HG02571 (cell line): ENCODE measurements at regions not wholly inside any gene's neighbourhood (a gene's known extent, or its start where the extent isn't known, plus 50 kb on each side); places are given as distances from the start of the nearest gene placed in this dataset.
"Not testable (repeated sequence)": the region's sequence is repeated elsewhere in the genome, so short reads cannot be mapped to it uniquely, and the experiment has no call there.

Source experiments
- ATAC-seq: cut with Tn5 transposase; IDR thresholded peaks from one replicate; pipeline ENCODE4 v1.9.1; 2021; ENCODE audit warnings: mild to moderate bottlenecking, moderate library complexity; ENCODE audit not compliant: unreplicated experiment

DNA sequence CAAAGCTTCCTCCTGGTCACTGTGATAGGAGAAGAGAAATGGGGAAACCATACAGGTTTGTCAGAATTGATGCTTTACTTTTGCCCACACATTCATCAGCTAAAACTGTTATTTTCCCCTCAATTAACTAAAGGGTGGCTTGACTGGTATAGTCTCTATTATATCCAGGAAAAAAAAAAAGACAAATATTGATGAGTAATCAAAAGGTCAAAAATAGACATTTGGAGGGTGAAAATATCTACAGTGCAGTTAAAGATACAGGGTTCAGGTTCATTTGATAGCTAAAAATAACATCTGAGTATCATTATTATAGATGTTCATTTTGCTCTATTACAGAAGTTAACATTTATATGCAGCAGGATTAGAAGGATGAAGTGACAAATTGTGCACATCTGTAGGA is 577.6 kb upstream of the FAM98A start:
- no peak for ATAC-seq

DNA sequence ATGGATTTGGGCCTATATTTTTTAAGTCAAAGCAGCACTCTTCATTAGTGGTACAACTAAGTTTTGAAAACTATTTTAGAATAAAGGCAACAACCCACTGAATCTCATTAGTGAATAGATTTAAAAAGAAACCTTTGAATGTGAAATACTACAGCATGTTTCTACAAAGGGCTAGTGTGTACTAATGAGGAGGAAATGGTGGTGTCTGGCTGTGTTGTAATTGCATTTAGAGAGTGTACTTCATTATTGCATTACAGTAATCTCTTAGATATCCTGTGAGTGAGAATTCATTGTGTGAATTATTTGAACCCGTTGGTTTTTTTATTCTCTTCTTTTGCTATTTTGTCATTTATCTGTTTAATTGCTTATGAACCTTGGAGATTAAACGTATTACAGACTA is 575.4 kb upstream of the FAM98A start:
- ATAC-seq, result no peak

DNA sequence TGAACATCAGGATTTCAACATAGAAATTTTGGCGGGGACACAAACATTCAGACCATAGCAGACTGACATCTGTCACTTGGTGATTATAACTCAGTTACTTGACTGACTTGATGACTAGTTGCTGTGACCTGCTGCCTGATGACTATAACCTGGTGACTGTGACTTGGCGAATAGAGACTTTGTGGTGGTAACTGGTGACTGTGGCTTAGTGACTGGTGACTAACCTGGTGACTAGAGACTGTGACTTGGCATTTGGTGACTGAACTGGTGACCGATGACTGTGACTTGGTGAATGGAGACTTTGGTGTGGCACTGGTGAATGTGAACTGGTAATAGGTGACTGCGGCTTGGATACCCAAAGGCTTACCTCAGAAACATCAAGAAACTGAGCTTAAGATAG is 563.1 kb upstream of the FAM98A start:
- no peak for ATAC-seq

DNA sequence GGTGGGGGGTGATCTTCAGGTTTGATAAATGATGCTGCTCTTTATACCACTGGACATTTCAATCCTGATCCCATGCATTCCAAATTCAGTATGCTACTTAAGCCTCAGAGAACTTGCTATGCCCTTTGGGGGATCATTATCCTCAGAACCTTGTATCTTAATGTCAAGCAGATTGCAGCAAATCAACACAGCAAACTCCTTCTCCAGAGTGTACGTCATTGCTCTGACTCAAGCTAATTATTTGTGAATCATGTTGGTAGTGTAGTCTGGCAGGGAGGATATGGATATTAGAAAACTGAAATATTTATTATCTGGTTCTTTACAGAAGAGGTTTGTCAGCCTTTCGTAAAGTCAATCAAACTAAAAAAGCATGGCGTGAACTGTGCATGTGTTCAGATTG is 562.5 kb upstream of the FAM98A start:
- no peak for ATAC-seq

DNA sequence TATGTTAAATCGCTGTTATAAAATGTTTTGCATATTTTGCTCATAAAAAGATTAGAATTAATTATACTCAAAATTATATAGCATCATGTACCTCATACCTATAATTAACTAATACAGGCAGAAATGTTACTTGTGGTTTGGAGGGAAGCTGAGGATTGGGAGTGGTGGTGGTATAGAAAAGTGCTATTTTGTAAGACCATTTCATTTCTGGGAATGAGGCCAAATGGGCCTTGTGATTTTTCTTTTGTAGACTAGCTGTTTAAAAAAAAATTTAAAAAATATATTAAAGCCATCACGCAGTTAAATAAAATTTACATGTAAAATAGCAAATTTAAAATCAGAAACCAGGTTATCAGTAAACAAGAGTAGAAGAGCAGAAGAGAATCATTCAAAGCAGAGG is 560.8 kb upstream of the FAM98A start:
- ATAC-seq, result no peak

DNA sequence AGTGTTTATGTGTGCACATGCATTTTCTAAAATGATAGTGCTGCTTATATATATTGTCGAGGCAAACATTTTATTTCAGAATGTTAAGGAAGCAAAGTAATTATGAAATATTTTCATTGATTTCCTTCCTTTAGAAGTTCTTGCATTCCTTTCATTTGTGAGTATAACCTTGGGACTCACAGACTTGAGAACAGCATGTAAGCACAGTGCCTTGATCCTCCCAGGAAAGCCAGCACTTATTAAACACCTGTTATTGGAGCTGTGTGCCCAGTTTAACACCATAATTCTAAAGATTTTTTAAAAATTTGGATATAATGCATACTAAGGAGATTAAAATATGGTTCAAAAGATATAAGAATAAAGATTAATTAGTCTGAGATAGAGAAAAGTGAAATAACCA is 554.4 kb upstream of the FAM98A start:
- ATAC-seq, result no peak

DNA sequence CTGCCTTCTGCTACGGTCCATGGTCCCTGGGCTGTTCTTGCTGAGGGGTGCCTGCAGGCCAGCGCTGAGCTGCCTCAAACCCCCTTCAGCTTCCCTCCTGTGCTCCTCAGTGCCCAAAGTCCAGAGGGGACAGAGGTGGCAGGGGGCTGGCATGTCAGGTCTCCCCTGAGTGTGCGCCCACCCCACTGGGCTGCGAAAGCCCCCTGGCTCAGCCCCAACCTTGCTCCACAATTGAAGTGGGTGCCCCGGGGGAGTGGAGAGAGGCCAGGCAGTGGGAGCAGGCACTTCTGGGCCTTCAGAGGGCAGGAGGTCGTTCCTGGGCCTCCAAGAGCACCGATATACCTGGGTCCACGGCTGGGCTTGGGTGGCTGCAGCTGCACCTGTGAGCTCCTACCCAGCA is 548.7 kb upstream of the FAM98A start:
- no peak for ATAC-seq

DNA sequence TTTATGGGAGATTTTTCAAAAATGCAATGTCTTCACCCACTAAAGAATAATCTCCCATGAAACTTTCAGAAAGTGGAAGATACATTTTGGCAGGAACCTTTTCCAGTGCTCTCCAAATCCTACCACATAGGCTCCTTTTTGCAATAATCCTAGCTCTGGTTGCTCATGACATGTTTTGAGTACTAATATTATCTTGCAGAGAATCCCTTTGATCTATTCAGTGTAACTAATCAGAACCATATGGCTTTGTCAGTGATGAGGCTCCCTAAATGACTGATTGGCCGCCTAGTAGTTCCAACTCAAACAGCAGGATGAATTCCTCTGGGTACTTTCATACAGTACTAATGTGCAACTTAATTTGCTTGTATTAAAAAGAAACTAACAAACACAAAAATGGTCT is 544.0 kb upstream of the FAM98A start:
- ATAC-seq, result no peak

DNA sequence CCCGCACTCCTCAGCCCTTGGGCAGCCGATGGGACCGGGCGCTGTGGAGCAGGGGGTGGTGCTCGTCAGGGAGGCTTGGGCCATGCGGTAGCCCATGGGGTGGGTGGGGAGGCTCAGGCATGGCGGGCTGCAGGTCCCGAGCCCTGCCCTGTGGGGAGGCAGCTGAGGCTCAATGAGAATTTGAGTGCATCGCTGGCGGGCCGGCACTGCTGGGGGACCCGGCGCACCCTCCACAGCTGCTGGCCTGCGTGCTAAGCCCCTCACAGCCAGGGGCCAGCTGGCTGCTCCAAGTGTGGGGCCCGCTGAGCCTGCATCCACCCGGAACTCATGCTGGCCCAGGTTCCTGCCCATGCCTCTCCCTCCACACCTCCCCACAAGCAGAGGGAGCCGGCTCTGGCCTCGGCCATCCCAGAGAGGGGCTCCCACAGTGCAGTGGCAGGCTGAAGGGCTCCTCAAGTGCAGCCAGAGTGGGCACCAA is 543.5 kb upstream of the FAM98A start:
- not testable (repeated sequence) for ATAC-seq

DNA sequence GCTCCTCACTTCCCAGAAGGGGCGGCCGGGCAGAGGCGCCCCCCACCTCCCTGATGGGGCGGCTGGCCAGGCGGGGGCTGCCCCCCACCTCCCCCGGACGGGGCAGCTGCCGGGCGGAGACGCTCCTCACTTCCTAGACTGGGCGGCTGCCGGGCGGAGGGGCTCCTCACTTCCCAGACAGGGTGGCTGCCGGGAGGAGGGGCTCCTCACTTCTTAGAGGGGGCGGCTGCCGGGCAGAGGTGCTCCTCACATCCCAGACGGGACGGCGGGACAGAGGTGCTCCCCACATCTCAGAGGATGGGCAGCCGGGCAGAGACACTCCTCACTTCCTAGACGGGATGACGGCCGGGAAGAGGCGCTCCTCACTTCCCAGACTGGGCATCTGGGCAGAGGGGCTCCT is 534.0 kb upstream of the FAM98A start:
- ATAC-seq, result not testable (repeated sequence)

DNA sequence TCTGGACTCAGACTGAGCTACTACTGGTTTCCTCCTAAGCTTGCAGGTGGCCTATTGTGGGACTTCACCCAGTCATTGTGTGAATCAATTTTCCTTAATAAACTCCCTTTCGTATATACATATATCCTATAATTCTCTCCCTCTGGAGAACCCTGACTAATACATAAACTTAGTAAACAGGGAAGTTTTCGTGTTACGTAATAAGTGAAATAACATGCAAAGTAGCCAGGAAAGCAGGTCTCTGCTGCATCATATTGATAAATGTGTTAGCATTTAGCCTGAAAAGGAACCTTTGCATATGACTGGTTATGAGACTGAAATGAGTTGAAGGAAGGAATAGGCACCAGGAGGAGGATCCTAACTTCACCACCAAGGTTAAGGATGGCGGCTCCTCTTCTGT is 527.2 kb upstream of the FAM98A start:
- no peak for ATAC-seq

DNA sequence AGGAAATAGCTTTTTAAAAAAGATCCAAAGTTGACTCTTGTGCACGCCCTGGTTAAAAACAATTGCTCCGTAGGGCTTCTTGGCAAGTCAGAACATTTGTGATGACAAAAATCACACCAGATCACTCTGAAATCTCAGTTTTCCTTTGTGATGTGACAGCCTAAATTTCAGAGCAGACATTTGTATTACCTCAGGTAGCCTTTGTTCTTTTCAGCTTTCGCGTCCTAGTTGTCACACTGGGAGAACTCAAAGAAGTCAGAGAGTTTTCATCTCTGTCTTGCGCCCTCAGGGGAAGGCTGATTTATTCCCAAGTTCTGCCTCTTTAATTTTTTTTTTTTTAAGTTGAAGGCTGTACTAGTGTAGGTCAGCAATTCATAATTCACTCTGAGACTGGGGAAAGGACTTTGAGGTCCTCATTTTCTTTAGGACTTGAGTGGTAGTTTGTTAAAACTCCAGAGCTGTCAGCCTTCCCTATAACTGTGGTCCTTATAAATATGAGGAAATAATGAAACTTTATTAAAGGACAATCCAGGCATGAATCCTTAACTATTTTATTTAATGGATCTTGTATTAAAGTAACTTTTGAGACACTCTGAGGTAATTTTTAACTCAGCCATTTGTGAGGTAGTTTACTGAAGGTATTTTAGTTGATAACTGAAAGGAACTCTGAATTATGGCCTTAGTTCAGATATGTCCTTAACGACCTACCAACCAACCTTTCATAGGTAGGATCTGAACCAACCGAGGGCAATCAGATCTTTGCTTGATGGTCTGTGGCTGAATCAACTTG is 525.1 kb upstream of the FAM98A start:
- no peak for ATAC-seq

DNA sequence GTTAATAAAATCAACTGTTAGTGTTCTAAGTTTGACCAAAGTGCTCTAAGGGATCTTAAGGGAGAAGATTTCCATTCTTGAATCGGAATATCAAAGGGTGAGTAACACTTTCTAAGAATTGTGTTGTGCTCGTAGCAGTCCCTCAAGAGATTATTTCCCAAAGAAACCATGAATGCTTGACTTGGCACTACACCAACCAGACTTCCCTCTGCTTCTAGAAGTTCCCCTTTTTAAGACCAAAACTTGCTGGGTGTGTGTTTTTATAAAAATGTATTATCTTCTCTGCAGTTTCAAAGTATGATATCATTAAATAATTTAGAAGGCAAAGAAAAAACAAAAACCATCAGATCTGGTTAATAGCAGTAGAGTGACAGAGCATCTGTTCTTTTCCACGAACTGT is 522.0 kb upstream of the FAM98A start:
- ATAC-seq, result no peak

DNA sequence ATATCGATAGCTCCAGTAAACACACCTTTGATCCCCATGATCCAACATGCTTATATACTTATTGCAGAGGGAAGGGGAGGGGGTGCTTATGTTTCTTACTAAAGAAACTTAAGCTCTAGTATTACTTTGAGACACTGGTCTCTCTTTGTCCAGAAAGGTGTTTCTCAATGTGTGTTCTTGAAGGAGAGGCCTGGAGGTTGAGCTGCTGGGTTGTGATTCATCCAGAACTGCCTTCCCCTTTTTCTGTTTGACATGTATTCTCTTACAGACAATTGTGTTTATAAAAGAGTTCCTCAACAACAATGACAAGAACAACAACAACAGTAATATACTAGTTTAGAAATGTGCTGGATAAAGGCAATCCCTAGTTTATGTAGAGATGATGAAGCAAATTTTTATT is 516.0 kb upstream of the FAM98A start:
- ATAC-seq, result no peak

DNA sequence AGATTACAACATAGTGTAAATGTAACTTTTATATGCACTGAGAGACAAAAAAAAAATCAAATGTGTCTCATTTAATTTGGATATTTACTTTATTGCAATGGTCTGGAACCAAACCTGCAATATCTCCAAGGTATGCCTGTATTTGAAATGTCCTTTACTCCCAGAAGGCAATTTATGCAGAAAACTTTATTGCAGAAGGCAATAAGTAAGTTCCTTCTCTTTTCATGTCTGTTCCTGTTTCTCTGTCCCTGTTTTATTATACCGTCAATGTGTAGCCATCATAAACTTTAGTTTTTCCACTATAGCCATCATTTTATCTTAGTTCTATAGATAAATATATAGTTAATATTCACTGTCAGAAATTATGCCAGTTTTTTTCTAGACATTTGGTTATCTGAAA is 513.1 kb upstream of the FAM98A start:
- ATAC-seq, result no peak

DNA sequence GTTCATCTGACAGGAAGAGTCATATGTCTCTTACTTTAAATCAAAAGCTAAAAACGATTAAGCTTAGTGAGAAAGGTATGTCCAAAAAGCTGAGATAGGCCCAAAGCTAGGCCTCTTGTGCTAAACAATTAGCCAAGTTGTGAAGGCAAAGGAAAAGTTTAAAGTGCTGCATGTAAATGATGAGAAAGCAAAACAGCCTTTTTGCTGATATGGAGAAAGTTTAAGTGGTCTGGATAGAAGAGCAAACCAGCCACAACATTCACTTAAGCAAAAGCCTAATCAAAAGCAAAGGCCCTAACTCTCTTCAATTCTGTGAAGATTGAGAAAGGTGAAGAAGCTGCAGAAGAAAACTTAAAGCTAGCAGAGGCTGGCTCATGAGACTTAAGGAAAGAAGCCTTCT is 511.3 kb upstream of the FAM98A start:
- no peak for ATAC-seq

DNA sequence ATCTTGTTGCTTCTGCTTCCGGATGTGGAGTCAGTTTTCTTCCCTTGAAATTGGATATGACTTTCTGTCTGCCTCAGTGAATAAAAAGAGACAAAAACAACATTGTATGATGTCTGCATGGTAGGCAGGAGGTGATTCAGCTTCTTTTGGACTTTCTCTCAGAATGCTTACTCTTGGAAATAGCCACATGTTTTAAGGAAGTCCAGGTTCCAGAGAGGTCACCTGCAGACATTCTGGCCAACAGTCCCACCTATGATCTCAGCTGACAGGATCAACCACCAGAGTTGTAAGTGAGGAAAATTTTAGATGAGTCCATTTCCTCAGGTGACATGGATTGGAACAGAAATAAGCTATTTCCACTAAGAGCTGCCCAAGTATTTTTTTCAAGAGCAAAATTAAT is 508.7 kb upstream of the FAM98A start:
- ATAC-seq, result no peak

DNA sequence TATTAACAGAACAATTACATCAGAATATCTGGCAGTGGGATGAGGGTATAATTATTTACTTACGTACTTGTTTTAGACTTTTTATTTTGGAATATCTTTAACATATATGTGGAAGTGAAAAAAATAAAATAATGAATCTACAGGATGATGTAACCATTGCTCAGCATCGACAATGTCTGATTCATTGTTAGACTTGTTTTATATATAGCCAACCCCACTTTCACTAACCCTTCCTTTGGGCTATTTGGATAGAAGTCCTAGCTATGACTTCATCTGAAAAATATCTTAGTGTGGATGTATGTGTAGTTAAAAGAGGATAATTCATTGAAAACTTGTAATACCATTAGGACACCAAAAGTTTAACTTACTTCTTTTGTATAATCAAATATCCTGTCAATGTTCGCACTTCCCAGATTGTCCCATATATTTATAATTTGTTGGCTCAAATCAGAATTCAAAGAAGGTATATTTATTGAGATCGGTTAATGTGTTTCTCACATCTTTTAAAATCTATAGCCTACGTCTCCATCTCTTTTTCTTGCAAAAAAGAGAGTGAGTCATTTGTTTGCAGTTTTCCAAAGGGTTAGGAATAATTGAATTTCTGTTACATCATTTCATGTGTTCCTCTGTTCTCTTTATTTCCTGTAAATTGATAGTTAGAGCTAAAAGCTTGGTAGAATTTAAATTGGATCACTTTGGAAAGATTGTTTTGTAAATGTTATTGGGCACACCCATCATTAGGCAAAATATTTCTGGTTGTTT is 506.1 kb upstream of the FAM98A start:
- no peak for ATAC-seq

DNA sequence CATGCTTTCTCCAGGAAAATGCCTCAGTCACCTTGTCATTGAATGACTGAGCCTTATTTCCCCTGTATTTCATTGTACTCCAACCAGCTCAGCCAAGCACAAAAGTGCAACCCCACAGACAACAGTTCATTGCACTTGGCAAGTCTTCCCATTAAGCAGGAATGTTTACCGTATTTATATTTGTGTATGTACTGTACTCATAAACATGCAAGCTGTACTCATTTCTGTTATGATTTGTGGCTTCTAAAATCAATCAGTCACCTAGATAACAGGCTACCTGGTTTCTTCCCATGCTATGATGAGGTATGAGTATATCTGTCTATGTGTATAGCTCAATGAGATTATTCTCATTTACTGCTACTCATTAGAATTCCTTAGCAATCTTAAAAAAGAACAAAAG is 505.5 kb upstream of the FAM98A start:
- no peak for ATAC-seq

DNA sequence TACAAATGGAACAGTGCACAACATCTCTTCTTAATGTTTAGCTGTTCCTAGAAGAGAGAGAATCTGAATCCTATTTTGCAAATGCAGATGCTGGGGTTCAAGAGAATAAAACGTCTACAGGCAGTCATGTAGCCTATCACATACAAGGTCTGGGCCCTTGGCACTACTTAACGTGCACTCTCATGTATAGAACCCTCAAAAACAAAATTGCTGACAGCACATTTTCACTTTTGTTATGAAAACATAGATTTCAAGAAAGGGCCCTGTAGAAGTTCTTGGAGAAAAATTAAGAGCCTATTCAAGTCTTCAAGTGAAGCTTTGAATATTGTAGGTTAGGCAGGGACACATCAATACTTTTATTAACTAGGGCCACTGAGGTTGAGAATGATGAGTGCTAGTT is 504.3 kb upstream of the FAM98A start:
- no peak for ATAC-seq

DNA sequence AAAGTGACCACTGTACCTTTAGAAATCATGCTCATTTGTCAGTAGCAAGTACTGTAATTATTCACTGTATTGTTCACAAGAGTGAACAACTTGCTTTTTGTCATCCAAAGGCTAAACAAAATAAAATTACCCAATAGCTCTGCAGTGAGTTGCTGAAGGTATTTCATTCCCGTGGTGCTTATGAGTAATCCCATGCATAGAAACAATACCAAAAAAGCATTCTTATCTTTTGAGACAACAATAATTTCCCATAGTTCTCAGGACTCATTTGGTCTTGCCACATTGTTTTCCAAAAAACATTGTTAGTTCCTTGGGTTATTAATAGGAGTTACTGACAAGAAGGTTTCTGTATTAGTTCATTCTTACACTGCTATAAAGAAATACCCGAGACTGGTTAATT is 503.2 kb upstream of the FAM98A start:
- no peak for ATAC-seq

DNA sequence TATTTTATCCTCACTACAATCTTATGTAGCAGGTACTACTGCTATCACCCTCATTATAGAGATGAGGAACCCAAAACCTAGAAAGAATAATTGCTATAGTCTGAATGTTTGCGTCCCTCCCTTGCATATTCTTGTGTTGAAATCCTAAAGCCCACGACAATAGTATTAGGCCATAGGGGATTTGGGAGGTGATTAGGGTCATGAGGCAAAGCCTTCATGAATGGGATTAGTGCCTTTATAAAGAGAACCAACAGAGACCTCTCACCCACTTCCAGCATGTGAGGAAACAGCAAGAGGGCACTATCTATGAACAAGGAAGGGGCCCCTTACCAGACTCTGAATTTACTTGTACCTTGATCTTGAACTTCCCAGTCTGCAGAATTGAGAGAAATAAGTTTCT is 500.3 kb upstream of the FAM98A start:
- ATAC-seq, result no peak
